Stomach (tissue), 4 donors: ENCODE measurements at regions not wholly inside any gene's neighbourhood (a gene's known extent, or its start where the extent isn't known, plus 50 kb on each side); places are given as distances from the start of the nearest gene placed in this dataset.

ENCODE experiments used
- POLR2A ChIP-seq, 4 donors: fragments of 450-650 bp; IDR thresholded peaks; one replicate each; pipeline ENCODE4 v1.6.1; 2016; ENCODE audit warnings: antibody characterized with exemption in 4 of 4, control low read depth in 2 of 4, mild to moderate bottlenecking in 1 of 4, moderate library complexity in 1 of 4
- POLR2AphosphoS5 ChIP-seq, 3 donors: sonication (generic); formaldehyde crosslinking; IDR thresholded peaks; one replicate each; pipeline ENCODE4 v1.6.1; 2016; ENCODE audit warnings: antibody characterized with exemption in 3 of 3
- TF ChIP-seq, protein P1 (sequence below), 7 experiments: fragments of 450-650 bp in 4 of 7; fragments of 200-600 bp in 3 of 7; sonication (generic) in 3 of 7; IDR thresholded peaks; one replicate each; pipeline ENCODE4 v1.5.1; 2016 to 2019; ENCODE audit warnings: antibody characterized with exemption in 7 of 7, control low read depth in 2 of 7, mild to moderate bottlenecking in 1 of 7

DNA sequence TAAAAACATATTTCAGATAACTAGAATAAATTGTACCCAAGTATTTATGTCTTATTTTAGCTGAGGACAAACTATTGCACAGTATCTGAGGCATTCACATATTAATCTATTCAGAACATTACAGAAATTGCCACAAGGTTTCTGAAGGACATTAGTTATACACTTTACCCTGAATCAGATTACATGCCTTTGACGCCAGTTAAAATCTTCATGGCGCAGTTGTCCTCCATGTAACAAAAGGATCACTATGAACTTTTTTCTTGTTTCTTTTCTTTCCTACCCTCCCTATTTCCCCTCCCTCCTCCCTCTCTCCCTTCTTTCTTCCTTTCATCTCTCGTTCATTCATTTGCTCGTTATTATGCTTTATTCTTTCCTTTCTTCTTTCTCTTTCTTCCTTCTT is 176.6 kb upstream of the KITLG start:
- TF ChIP-seq, protein P1, sequence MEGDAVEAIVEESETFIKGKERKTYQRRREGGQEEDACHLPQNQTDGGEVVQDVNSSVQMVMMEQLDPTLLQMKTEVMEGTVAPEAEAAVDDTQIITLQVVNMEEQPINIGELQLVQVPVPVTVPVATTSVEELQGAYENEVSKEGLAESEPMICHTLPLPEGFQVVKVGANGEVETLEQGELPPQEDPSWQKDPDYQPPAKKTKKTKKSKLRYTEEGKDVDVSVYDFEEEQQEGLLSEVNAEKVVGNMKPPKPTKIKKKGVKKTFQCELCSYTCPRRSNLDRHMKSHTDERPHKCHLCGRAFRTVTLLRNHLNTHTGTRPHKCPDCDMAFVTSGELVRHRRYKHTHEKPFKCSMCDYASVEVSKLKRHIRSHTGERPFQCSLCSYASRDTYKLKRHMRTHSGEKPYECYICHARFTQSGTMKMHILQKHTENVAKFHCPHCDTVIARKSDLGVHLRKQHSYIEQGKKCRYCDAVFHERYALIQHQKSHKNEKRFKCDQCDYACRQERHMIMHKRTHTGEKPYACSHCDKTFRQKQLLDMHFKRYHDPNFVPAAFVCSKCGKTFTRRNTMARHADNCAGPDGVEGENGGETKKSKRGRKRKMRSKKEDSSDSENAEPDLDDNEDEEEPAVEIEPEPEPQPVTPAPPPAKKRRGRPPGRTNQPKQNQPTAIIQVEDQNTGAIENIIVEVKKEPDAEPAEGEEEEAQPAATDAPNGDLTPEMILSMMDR (IDR thresholded peaks at IDR 0.05): no peak
- TF ChIP-seq POLR2A (IDR thresholded peaks at IDR 0.05) (no peak), POLR2AphosphoS5 (IDR thresholded peaks at IDR 0.05) (no peak)
